Muscle of leg (tissue), 3 donors: ENCODE measurements at regions not wholly inside any gene's neighbourhood (a gene's known extent, or its start where the extent isn't known, plus 50 kb on each side); places are given as distances from the start of the nearest gene placed in this dataset.
A peak's percentile ranks its signal among the peaks of the same experiment; 100 is the strongest.
"Not testable (repeated sequence)": the region's sequence is repeated elsewhere in the genome, so short reads cannot be mapped to it uniquely, and the experiment has no call there.

ENCODE experiments used
- DNase-seq: peaks from one replicate; pipeline ENCODE4 v3.0.0; 2013
- H3K27ac ChIP-seq: one replicate; pipeline ENCODE4 v1.5.1; 2013; ENCODE audit warnings: mild to moderate bottlenecking, low read length, control low read depth
- H3K27me3 ChIP-seq: one replicate; pipeline ENCODE4 v1.6.1; 2013; ENCODE audit warnings: low read length; ENCODE audit not compliant: control insufficient read depth, insufficient read depth
- H3K36me3 ChIP-seq: one replicate; pipeline ENCODE4 v1.6.1; 2013; ENCODE audit warnings: low read length; ENCODE audit not compliant: control insufficient read depth, insufficient read depth
- H3K4me1 ChIP-seq: one replicate; pipeline ENCODE4 v1.6.1; 2013; ENCODE audit warnings: low read length; ENCODE audit not compliant: control insufficient read depth, insufficient read depth
- H3K4me3 ChIP-seq: one replicate; pipeline ENCODE4 v1.5.1; 2013; ENCODE audit warnings: low read length, control low read depth
- H3K9me3 ChIP-seq: replicated peaks from 2 replicates; pipeline ENCODE4 v1.6.1; 2013; ENCODE audit warnings: low read depth, low read length; ENCODE audit not compliant: control insufficient read depth
- WGBS: methylation state at CpG from one replicate; pipeline ENCODE4 v1.1.5; 2013; ENCODE audit warnings: missing lambda C conversion rate; ENCODE audit not compliant: insufficient coverage; 5-methylcytosine and 5-hydroxymethylcytosine counted together

DNA sequence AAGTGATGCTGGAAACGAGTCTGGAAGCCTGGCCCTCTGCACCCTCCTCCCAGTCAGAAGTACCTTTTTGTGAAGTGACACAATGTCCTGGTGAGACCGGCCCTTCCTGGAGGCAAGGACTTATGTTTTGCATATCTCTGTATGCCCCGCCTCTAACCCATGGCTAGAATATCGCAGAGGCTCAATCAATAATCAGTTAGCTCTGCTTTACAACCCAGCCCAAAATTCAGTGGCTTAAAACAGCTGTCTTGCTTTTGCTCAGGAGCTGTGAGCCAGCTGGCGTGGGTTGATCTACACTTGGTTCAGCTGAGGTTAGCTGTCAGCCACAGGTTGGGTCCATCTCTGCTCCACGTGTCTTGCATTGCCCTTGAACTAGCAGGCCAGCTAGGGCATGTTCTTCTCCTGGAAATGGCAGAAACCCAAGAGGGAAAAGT is 98.8 kb upstream of the METTL14 start:
- DNase-seq: peak; percentile 66
- Histone ChIP-seq H3K27me3 (peaks cover 2% of the 10 kb centered on the region), H3K27ac (no peak overlapping the region), H3K4me1 (peaks cover 14% of the 10 kb centered on the region), H3K9me3 (no peaks in the 10 kb centered on the region), H3K36me3 (no peaks in the 10 kb centered on the region), H3K4me3 (no peak overlapping the region)
- 42% methylated on average over 6 of the region's 6 CpGs for WGBS

- Histone ChIP-seq H3K27ac (no peak overlapping the region), H3K27me3 (peaks cover 2% of the 10 kb centered on the region)
- WGBS: 72% methylated on average over 2 of the region's 9 CpGs
Measured at GRCh38 chr4:118587116-118587831, 97.9 kb upstream of the METTL14 start.

GRCh38 chr4:118587946-118588345 is 97.2 kb upstream of the METTL14 start:
- H3K27ac ChIP-seq: no peak overlapping the region
- WGBS: 80% methylated on average over 2 of the region's 4 CpGs
- peaks cover 2% of the 10 kb centered on the region for H3K27me3 ChIP-seq
- H3K4me3 ChIP-seq: no peak overlapping the region
- DNase-seq: no peak
- H3K4me1 ChIP-seq: peaks cover 14% of the 10 kb centered on the region
- no peaks in the 10 kb centered on the region for H3K9me3 ChIP-seq
- H3K36me3 ChIP-seq: no peaks in the 10 kb centered on the region

More at GRCh38 chr4:118587116-118587831, 97.9 kb upstream of the METTL14 start:
- DNase-seq: no peak
- H3K4me3 ChIP-seq: no peak overlapping the region
- H3K9me3 ChIP-seq: no peaks in the 10 kb centered on the region
- no peaks in the 10 kb centered on the region for H3K36me3 ChIP-seq
- peaks cover 14% of the 10 kb centered on the region for H3K4me1 ChIP-seq

DNA sequence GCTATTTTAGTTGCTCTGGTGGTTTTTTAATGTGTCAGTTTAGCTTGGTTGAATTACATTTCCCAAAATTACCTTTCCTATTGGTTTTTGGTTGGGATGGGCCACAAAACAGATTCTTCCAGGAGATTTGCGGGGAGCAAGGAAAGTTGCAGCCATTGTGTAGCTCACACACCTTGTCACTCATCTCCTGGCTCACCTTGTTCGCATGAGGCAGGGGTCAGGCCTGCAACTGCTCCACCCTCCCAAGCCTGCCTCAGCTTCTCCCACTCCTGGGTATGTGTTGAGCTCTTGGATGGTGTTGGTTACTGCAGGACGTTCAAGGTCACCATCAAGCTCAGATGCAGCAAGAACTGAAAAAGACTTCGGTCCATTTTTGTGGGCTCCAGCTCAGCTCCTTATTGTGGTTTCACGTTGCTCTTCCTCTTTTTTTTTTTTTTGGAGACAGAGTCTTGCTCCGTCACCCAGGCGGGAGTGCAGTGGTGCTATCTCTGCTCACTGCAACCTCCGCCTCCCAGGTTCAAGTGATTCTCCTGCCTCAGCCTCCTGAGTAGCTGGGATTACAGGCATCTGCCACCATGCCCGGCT is 95.6 kb upstream of the METTL14 start:
- WGBS: 74% methylated on average over 5 of the region's 9 CpGs
- DNase-seq: no peak
- Histone ChIP-seq H3K9me3 (no peaks in the 10 kb centered on the region), H3K36me3 (no peaks in the 10 kb centered on the region), H3K4me3 (no peak overlapping the region), H3K27ac (no peak overlapping the region), H3K27me3 (peaks cover 2% of the 10 kb centered on the region), H3K4me1 (peaks cover 14% of the 10 kb centered on the region)

GRCh38 chr4:118591339-118592046 is 93.7 kb upstream of the METTL14 start:
- peak; percentile 96 for DNase-seq
- not testable (repeated sequence) for H3K4me1 ChIP-seq, H3K9me3 ChIP-seq, H3K27me3 ChIP-seq, H3K36me3 ChIP-seq
- H3K27ac ChIP-seq: peak overlapping the region; percentile 62
- H3K4me3 ChIP-seq: peak overlapping the region; percentile 57
- 0% methylated on average over 19 of the region's 28 CpGs for WGBS

DNA sequence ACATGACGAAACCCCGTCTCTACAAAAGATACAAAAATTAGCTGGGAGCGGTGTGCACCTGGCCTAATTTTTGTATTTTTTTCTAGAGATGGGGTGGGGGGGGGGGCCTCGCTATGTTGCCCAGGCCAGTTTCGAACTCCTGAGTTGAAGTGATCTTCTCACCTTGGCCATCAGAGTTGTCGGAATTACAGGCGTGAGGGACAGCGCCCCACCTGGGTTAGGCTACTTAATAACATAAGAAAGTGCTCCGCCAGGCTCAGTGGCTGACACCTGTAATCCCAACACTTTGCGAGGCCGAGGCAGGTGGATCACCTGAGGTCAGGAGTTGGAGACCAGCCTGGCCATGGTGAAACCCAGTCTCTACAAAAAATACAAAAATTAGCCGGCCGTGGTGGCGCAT is 92.9 kb upstream of the METTL14 start:
- not testable (repeated sequence) for DNase-seq, H3K36me3 ChIP-seq, H3K27me3 ChIP-seq, H3K9me3 ChIP-seq, H3K4me1 ChIP-seq
- WGBS: 86% methylated on average over 4 of the region's 14 CpGs
- peak overlapping the region; percentile 57 for H3K4me3 ChIP-seq
- H3K27ac ChIP-seq: peak overlapping the region; percentile 62

DNA sequence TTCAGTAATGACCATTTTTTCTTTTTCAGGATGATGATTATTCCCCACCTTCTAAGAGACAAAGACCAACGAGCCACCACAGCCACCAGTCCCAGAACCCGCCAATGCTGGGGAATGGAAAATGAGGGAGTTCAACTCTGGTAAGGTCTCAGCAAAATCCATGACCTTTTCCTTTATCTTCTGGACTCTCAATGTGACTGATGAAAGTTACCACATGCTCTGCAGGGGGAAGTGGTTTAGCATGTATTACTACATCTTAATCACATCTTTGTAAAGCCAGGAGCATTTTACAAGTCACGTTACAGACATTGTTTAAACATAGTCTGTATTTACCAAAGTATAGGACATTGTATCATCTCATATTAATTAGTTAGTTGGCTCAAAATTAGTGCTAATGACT is 89.3 kb upstream of the METTL14 start:
- not testable (repeated sequence) for H3K27ac ChIP-seq, DNase-seq, H3K36me3 ChIP-seq, H3K27me3 ChIP-seq, H3K9me3 ChIP-seq, H3K4me1 ChIP-seq, H3K4me3 ChIP-seq
- no CpG with 5 or more reads among the region's 3 CpGs for WGBS

GRCh38 chr4:118625097-118625496 is 60.1 kb upstream of the METTL14 start:
- not testable (repeated sequence) for H3K9me3 ChIP-seq, DNase-seq, H3K27me3 ChIP-seq, H3K4me1 ChIP-seq, H3K27ac ChIP-seq, H3K4me3 ChIP-seq, H3K36me3 ChIP-seq
- WGBS: 93% methylated on average over 2 of the region's 4 CpGs

- not testable (repeated sequence) for H3K27me3 ChIP-seq, DNase-seq, H3K9me3 ChIP-seq, H3K27ac ChIP-seq, H3K36me3 ChIP-seq, H3K4me3 ChIP-seq, H3K4me1 ChIP-seq
- WGBS: no CpG with 5 or more reads among the region's 2 CpGs
Measured at GRCh38 chr4:118629697-118630096, 55.5 kb upstream of the METTL14 start.

- H3K9me3 ChIP-seq, H3K27me3 ChIP-seq, H3K36me3 ChIP-seq, H3K27ac ChIP-seq, H3K4me1 ChIP-seq, DNase-seq, H3K4me3 ChIP-seq: not testable (repeated sequence)
- WGBS: 100% methylated on average over 1 of the region's 7 CpGs
Measured at GRCh38 chr4:118630897-118631296, 54.3 kb upstream of the METTL14 start.
